GM23338 (cell line): ENCODE measurements at regions not wholly inside any gene's neighbourhood (a gene's known extent, or its start where the extent isn't known, plus 50 kb on each side); places are given as distances from the start of the nearest gene placed in this dataset.

Experiments used
- ATAC-seq: fragments of 200-7000 bp; cut with Tn5 transposase; 3 replicates; pipeline ENCODE4 v1.9.1; 2020
- DNase-seq: peaks from one replicate; pipeline ENCODE4 v3.0.0-alpha.2; 2015; ENCODE audit warnings: low spot score
- H2AFZ ChIP-seq: fragments of 200-600 bp; sonication (generic); 2 replicates; pipeline ENCODE4 v1.8.0; 2016; ENCODE audit warnings: antibody characterized with exemption, mild to moderate bottlenecking, moderate library complexity
- H3F3A ChIP-seq: fragments of 200-600 bp; sonication (generic); replicated peaks from 2 replicates; pipeline ENCODE4 v1.8.0; 2017; ENCODE audit warnings: antibody characterized with exemption, mixed run types, low read depth
- H3K27ac ChIP-seq: fragments of 200-600 bp; sonication (generic); 2 replicates; pipeline ENCODE4 v1.6.1; 2016; ENCODE audit warnings: low read depth
- H3K27me3 ChIP-seq: fragments of 200-600 bp; sonication (generic); 2 replicates; pipeline ENCODE4 v1.8.0; 2016; ENCODE audit warnings: mild to moderate bottlenecking, mixed run types, moderate library complexity; ENCODE audit not compliant: insufficient read depth
- H3K36me3 ChIP-seq: fragments of 200-600 bp; sonication (generic); 2 replicates; pipeline ENCODE4 v1.8.0; 2016; ENCODE audit warnings: mild to moderate bottlenecking; ENCODE audit not compliant: insufficient read depth
- H3K4me1 ChIP-seq: fragments of 200-600 bp; sonication (generic); 2 replicates; pipeline ENCODE4 v1.8.0; 2016; ENCODE audit warnings: mild to moderate bottlenecking, moderate library complexity; ENCODE audit not compliant: insufficient read depth
- H3K4me2 ChIP-seq: fragments of 200-600 bp; sonication (generic); 2 replicates; pipeline ENCODE4 v1.7.1; 2017; ENCODE audit warnings: mixed run types
- H3K4me3 ChIP-seq: fragments of 200-600 bp; sonication (generic); 2 replicates; pipeline ENCODE4 v1.6.1; 2016; ENCODE audit warnings: mixed run types
- H3K79me2 ChIP-seq: fragments of 200-600 bp; sonication (generic); replicated peaks from 2 replicates; pipeline ENCODE4 v1.8.0; 2017; ENCODE audit warnings: mild to moderate bottlenecking; ENCODE audit not compliant: insufficient read depth
- H3K9me2 ChIP-seq: fragments of 200-600 bp; sonication (generic); 2 replicates; pipeline ENCODE4 v1.8.0; 2017; ENCODE audit not compliant: insufficient read depth
- H4K20me1 ChIP-seq: fragments of 200-600 bp; sonication (generic); replicated peaks from 2 replicates; pipeline ENCODE4 v1.8.0; 2017; ENCODE audit warnings: mild to moderate bottlenecking; ENCODE audit not compliant: insufficient read depth
- H3K27ac Mint-ChIP-seq: 2 replicates; pipeline ENCODE4 v1.8.0; 2020; ENCODE audit warnings: inconsistent platforms, mild to moderate bottlenecking, moderate library complexity, mixed read lengths
- H3K27me3 Mint-ChIP-seq: 3 replicates; pipeline ENCODE4 v1.8.0; 2022; ENCODE audit warnings: low read depth, mild to moderate bottlenecking, moderate library complexity, mixed read lengths, inconsistent platforms; ENCODE audit not compliant: insufficient read depth, poor library complexity
- H3K36me3 Mint-ChIP-seq: 3 replicates; pipeline ENCODE4 v1.8.0; 2021; ENCODE audit warnings: low read depth, mild to moderate bottlenecking, inconsistent platforms, moderate library complexity, mixed read lengths
- H3K4me1 Mint-ChIP-seq: 3 replicates; pipeline ENCODE4 v1.8.0; 2020; ENCODE audit warnings: mild to moderate bottlenecking, inconsistent platforms, mixed read lengths
- H3K4me3 Mint-ChIP-seq: 3 replicates; pipeline ENCODE4 v1.8.0; 2021; ENCODE audit warnings: moderate library complexity, mild to moderate bottlenecking, inconsistent platforms, mixed read lengths
- H3K9me3 Mint-ChIP-seq: 3 replicates; pipeline ENCODE4 v1.8.0; 2020; ENCODE audit warnings: moderate library complexity, mild to moderate bottlenecking, inconsistent platforms, mixed read lengths
- CTCF ChIP-seq, 2 experiments: fragments of 200-600 bp in 1 of 2; sonication (generic) in 1 of 2; conservative IDR thresholded peaks; 2 replicates each; pipeline versions ENCODE4 v1.5.1 to v1.6.1; 2016 to 2017; ENCODE audit warnings: antibody characterized with exemption in 2 of 2, low read depth in 2 of 2, mild to moderate bottlenecking in 2 of 2, moderate library complexity in 1 of 2
- ETS1 ChIP-seq: IDR thresholded peaks from 2 replicates; pipeline ENCODE4 v1.6.1; 2016; ENCODE audit warnings: antibody characterized with exemption
- REST ChIP-seq: IDR thresholded peaks from one replicate; pipeline ENCODE4 v1.6.1; 2018; ENCODE audit warnings: antibody characterized with exemption; ENCODE audit not compliant: unreplicated experiment
- STAT1 ChIP-seq: IDR thresholded peaks from one replicate; pipeline ENCODE4 v1.6.1; 2016; ENCODE audit warnings: antibody characterized with exemption; ENCODE audit not compliant: unreplicated experiment
- ZNF114 ChIP-seq: fragments of 250-450 bp; sonication (Bioruptor Pico); IDR thresholded peaks from 2 replicates; pipeline ENCODE4 v1.5.0; 2020; ENCODE audit warnings: mild to moderate bottlenecking, moderate library complexity
- ZNF331 ChIP-seq: fragments of 250-450 bp; sonication (Bioruptor Pico); IDR thresholded peaks from 2 replicates; pipeline ENCODE4 v1.5.0; 2020; ENCODE audit warnings: low read depth, mild to moderate bottlenecking, moderate library complexity

- no peak for TF ChIP-seq REST
- TF ChIP-seq STAT1 = no peak
Measured at GRCh38 chr4:132707955-132708354, 441.1 kb upstream of the PCDH10 start (continued).

- no peak overlapping the region for H3K4me3 Mint-ChIP-seq
- Histone ChIP-seq H3K4me3 (no peak overlapping the region), H4K20me1 (no peaks in the 10 kb centered on the region), H3K9me2 (no peaks in the 10 kb centered on the region), H3F3A (no peaks in the 10 kb centered on the region), H2AFZ (no peak overlapping the region), H3K27ac (no peak overlapping the region), H3K4me2 (no peak overlapping the region), H3K36me3 (no peaks in the 10 kb centered on the region), H3K4me1 (no peaks in the 10 kb centered on the region), H3K79me2 (no peaks in the 10 kb centered on the region), H3K27me3 (no peaks in the 10 kb centered on the region)
- TF ChIP-seq CTCF (conservative IDR thresholded peaks at IDR 0.05; ENCODE audit: low read depth in 2 of 2) (no peak), ZNF114 (CRISPR knock-in tag) (no peak), ZNF331 (CRISPR knock-in tag) (no peak), REST (no peak), ETS1 (no peak)
- ATAC-seq = no peak
- no peak for DNase-seq
- no peaks in the 10 kb centered on the region for H3K27me3 Mint-ChIP-seq
- H3K36me3 Mint-ChIP-seq = no peaks in the 10 kb centered on the region
- no peaks in the 10 kb centered on the region for H3K4me1 Mint-ChIP-seq
- H3K9me3 Mint-ChIP-seq = no peaks in the 10 kb centered on the region
- no peak overlapping the region for H3K27ac Mint-ChIP-seq
Measured at GRCh38 chr4:132709056-132709455, 440.0 kb upstream of the PCDH10 start.
